CD4-positive, alpha-beta T cell treated with Interleukin-15 for 1 hour (primary cell): ENCODE measurements at regions not wholly inside any gene's neighbourhood (a gene's known extent, or its start where the extent isn't known, plus 50 kb on each side); places are given as distances from the start of the nearest gene placed in this dataset.
"Not testable (repeated sequence)": the region's sequence is repeated elsewhere in the genome, so short reads cannot be mapped to it uniquely, and the experiment has no call there.

Experiments used
- DNase-seq: peaks from one replicate; pipeline ENCODE4 v3.0.0-alpha.2; 2020

DNA sequence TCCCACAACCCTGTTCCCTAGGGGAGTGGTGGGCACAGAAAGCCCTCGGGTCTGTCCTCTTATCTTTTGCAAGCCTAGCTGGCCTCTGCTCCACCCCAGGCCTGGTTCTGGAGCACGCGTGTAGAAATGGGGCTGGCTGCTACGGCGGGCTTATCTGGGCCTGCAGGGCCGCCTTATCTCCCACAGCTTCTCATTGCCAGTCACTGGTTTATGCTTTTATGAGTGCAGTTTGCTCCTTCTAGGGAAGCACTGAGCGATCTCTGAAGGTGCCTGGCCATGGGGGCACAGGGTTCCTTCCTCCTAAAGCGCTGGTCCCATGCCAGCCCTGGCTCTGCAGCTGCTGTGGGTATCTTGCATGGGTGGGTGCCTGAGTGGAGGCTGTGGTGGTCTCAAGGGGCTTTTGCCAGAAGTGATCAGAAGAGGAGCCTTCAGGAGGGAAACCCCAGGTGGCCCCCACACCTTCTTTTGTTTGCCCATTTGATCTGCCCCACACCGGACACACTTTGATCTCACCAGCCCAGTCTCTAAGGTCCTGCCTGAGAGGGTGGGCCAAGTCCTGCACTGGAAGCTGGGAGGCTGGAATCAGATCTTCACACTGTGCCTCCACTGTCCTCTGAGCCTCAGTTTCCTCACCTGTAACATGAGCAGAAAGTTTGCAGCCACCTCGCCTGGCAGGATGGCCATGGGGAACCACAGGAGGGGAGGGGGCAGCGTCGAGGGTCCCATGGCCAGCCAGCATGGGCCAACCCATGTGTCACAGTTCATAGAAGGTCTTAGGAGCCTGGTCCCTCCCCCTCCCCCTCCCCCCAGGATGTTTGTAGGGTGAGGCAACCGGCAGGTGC is 86.6 kb upstream of the FGF3 start:
- no peak for DNase-seq

GRCh38 chr11:69906453-69906907 is 87.3 kb upstream of the FGF3 start:
- no peak for DNase-seq

DNA sequence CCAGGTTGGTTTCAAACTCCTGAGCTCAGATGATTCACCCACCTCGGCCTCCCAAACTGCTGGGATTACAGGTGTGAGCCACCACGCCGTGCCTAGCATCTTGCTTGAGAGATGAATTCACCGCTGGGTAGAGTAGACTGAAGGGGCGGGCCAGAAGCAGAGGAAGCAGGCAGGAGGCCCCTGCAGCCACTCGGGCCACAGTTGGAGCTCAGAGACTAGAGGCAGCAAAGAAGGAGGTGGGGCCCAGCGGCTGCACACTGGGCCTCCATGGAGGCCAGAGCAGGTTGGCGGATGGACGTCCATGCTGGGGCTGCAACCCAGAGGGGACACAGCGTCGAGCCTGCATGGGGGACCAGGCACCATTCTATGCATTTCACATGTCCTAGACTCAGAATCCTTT is 88.4 kb upstream of the FGF3 start:
- no peak for DNase-seq

DNA sequence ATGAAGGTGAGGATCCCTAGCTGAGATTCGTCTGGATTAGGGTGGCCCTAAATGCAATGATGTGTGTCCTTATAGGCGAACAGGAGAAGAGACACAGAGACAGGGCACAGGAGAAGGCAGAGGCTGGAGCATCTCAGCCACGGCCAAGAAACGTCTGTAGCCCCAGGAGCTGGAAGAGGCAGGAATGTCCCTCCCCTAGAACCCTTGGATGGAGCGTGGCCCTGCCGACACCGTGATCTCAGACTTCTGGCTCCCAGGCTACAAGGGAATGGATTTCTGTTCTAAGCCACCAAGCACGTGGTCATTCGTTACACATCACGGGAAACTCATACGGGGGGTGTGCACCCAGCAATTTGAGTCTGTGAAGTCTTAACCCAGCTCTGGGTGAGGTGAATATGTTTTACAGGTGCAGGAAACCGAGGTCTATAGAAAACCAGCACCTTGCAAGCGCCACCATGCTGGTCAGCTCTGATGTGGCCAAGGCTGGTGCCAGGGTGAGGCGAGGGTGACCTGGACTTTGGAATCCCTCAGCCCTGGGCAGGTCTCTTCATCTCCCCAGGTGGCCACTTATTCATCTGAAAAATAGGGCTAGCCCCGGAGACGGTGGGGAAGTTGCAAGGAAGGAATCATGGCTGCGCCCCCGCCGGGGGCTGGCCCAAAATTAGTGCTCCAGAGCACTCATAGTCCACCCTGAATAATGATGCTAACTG is 89.5 kb upstream of the FGF3 start:
- DNase-seq, result no peak

DNA sequence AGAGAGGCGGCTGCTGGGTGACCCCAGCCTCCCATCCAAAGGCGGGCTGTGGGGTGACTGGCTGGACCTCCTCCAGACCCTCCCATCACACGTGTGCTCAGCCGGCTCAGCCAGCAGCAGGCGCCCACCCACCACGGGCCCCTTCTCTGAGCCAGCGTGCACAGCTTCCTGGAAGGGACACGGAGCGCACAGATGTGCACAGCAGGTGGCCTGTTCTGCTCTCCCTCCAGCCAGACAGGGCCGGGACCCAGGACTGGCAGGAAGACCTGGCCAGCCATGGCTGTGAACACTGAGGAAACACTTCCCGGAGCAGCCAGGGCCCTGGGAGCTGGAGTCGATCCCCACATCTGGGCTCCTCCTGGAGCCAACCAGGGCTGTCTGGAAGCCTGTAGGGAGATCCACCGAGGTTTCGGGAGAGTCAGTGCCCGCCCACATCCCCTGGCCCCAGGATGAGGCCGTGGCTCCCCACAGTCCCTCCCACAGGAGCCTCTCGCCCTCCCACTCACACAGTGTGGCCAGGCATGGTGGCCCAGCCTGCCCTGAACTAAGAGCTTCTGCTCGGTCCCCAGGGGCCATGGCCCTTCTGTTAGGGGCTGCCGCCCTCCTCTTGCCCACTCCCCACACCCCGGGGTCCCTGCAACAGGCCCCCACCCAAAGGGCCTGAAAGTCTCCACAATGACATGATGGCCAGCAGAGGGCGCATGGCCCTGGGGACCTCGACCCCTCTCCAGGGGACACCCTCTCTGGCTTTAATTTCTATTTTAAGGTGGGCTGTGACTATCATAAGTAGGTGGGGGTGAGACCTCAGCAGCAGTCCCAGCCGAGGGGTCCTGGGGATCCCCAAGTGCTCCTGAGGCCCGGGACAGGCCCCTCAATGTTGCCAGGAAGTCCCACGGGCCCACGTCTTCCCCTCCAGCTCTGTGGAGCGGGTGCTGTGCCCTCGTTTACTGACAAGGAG is 90.6 kb upstream of the FGF3 start:
- DNase-seq, result no peak

DNA sequence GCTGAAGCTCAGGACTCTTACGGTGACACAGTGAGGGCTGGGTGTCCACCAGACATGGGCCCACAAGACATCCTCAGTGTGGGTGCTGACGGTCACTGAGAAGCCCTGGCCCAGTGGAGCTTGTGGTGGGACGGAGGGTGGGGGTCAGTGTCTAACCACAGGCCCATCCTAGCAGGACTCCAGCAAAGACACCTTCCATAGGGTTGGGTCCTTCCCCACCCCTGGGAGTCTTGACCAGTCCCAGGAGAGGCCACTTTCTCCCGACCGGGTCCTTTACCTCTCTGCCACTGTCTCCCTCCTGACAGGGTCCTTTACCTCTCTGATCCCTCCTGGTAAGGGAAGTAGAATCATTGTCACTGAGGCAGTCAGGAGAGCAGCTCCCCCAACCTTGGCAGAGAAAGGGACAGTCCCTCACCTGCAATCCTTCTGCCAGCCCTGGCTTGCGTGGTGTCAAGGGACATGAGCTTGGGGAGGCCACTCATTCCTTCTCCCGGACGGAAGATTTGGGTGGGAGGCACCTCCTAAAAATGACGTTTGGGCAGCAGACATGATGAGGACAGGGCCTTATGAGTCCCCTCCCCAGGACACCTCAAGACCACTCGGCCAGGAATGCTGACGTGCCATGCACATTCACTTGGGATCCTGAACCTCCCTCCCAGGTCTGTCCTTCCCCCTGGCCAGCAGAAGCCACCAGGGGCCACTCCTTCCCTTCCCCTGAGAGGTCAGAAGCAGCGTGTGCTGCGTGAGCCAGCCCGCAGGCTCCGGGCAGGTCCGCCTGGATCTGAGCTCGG is 91.5 kb upstream of the FGF3 start:
- DNase-seq, result no peak

DNA sequence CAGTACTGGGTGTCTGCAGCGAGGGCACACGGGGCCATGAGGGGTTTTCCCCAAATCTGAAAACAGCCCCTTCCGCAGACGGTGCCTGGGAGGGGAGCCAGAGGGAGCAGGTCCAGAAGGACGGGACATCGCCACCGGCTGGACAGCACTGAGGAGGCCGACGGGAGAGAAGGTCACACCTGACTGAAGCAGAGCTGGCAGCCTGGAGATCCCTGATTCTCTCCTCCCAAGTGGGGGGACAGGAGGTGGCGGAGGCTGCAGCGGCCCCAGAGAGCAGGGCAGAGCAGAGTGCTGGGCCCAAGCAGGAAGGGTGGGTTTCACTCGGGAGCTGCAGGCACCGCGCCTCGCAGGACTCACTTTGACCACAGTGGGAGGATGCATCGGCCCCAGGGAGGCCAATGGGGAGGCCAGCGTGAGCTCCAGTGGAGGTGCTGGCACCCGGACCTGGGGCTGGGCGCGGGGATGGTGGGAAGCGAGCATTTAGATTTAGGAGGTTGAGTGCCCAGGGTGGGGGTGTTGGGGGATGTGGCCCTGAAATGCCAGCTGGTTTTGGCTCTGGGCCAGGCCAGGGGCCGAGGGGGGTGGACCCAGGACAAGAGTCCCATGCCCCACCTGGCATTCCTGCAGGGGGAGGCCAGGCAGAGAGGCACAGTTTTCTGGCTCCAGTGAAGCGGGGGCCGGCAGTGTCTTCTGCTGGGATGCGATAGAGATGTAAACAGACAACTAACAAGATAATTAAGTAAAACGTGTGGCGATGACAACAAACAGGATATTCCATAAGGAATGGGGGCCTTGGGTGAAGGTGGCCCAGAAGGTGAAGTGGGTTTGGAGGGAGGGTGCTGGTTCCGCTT is 92.3 kb upstream of the FGF3 start:
- DNase-seq, result no peak

- no peak for DNase-seq
These were observed 93.1 kb upstream of the FGF3 start for GRCh38 chr11:69912161-69912910.

GRCh38 chr11:69912911-69913451 is 93.8 kb upstream of the FGF3 start:
- DNase-seq, result no peak

DNA sequence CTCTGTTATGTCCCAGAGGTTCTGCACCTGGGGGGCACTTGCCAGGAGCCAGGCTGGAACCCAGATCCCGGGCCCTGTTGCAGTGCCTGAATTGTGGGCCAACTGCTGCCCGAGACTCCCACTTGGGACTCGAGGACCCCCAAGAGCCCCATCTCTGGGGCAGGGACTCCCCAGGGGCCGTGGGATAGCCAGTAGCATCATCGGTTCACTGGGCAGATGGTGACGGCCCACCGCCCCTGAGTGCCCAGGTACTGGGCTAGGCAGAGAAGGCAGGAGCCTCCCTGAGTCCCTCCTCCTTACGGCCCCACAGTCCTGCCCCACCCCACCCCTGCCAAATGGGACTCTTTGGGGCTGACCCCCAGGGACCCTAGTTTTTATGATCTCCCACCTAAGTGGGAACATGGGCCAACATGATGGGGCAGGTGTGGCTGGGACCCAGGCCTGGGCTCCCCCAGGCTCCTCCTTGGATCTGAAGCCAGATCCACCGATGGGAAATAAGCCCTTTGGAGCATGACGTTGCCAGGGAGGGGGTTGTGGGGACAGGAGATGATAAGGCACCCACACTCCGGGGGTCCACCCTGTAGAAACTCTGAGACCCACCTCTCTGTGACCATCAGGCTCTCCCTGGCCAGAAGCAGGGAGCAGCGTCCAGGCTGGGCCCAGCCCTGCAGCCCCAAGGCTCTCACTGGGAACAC is 94.5 kb upstream of the FGF3 start:
- no peak for DNase-seq

DNA sequence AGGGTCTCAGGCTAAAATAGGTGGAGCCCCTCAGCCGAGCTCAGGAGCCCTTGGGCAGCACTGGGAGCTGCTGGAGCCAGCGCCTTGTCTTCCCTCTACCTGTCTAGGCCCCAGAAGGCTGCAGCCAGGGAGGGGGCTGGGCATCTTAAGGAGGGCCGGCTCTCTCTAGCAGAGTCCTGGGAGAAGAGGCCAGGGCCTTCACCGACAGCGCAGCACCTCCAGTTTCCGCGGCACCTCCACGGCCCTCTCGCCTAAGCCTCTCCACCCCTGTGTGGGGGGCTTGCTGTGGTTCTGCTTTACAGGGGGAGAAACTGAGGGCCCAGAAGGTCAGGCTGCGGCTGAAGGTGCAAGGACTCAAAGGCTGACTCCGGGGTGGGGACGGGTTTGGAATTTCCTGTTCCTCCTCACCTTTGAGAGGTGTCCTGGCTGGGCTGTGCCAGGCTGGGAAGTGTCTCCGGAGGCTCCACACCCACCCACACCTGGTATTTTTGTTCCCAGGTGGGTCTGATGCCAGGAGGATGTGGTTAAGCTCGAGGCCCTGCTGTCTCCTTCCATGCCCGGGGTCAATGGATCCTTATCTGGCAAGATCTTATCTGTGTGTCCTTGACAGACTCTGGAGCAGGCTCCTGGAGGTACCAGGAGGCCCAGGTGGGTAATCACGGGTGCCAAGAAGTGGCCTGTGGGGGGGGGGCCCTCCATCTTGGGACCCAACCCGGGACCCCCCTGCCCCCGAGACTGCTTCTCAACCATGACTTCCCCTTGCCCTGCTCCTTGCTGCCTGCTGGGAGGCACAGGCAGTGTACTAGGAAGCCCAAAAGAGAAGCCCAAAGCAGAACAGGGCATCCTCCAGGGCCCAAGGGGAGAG is 95.3 kb upstream of the FGF3 start:
- no peak for DNase-seq

DNA sequence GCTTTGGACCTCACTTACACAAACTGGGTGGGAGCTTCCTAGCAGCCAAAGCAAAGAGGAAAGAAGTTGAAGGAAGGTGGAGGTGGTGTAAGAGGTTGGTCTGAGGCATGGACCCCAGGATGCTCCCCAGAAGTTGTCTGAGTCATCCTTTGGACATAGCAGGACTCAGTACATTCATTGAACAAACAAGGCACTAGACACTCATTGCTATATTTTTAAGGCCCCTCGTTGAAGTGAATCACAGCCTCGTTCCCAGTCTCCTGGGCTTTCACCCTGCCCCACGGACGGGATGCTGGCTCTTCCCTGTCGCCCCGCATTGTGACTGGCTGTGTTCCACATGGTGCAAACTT is 95.9 kb upstream of the FGF3 start:
- no peak for DNase-seq

- no peak for DNase-seq
These were observed 96.5 kb upstream of the FGF3 start for GRCh38 chr11:69915501-69916250.

DNA sequence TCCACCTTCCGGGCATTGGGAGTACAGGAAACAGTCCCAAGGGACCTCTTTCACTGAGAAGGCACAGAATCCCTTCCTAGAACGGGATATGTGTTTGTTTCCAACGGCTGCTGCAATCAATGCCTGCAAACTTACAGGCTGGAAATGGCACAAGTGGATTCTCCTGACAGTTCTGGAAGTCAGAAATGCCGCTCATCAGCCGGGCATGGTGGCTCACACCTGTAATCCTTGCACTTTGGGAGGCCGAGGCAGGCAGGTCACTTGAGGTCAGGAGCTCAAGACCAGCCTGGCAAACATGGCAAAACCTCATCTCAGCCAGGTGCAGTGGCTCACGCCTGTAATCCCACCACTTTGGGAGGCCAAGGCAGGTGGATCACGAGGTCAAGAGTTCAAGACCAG is 97.0 kb upstream of the FGF3 start:
- not testable (repeated sequence) for DNase-seq

DNA sequence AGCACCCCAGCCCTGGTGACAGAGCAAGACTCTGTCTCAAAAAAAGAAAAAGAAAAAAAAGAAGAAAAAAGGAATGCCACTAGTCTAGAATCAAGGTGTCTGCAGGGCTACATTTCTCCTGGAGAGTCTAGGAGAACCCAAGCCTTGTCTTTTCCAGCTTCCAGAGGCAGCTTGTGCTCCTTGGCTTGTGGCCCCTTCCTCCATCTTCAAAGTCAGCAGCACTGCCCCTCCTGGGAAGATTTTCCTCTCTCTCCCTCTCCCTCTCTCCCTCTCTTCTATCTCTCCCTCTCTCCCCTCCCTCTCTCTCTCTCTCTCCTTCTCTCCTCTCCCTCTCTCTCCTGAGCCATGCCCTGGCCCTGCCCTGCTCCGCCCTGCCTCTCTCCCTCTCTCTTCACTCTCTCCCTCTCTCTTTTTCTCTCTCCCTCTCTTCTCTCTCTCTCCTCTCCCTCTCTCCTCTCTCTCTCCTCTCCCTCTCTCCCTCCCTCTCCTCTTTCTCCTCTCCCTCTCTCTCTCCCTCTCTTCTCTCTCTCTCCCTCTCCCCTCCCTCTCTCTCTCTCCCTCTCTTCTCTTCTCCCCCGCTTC is 97.7 kb upstream of the FGF3 start:
- DNase-seq, result no peak

- DNase-seq, result no peak
These were observed 98.3 kb upstream of the FGF3 start for GRCh38 chr11:69917529-69917928.

- DNase-seq, result no peak
These were observed 99.2 kb upstream of the FGF3 start for GRCh38 chr11:69918231-69918937.
